ENCODE measurements at regions not wholly inside any gene's neighbourhood (a gene's known extent, or its start where the extent isn't known, plus 50 kb on each side); places are given as distances from the start of the nearest gene placed in this dataset.
A peak's percentile ranks its signal among the peaks of the same experiment; 100 is the strongest.

DNA sequence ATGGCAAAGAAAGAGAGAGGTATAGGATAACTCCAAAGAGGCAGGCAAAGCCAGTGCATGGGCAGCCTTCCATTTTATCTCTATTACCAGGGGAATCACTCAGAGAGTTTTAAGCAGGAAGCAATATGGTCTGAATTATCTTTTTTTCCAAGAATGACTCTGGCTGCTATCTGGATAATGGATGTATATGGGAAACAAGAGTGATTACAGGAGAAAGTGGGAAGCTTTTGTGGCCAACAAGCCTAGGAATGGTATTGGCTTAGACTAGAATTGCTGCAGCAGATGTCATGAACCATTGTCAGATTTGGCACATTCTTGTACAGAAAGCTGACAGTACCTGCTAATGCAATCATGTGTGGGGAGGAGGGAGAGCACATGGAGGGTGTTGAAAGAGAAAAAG is 73.0 kb upstream of the BTBD3 start:
- Histone ChIP-seq H3K14ac (ENCODE audit: low read length in 2 of 2) (no peak overlapping the region), H2BK5ac (ENCODE audit: low read depth, low read length, poor library complexity, severe bottlenecking) (no peak overlapping the region), H2AFZ (ENCODE audit: low read depth, low read length) (no peak overlapping the region), H2AK5ac (ENCODE audit: low read length, severe bottlenecking) (no peak overlapping the region), H3K4ac (ENCODE audit: low read depth in 1 of 2, low read length in 2 of 2) (no peak overlapping the region), H3K4me2 (ENCODE audit: low read length, poor library complexity, severe bottlenecking) (no peak overlapping the region), H3K27ac (ENCODE audit: low read length, poor library complexity, severe bottlenecking) (no peak overlapping the region), H3K9ac (ENCODE audit: low read length) (no peak overlapping the region), H3K79me1 (replicated peaks; ENCODE audit: low read length, poor library complexity, severe bottlenecking) (no peaks in the 10 kb centered on the region), H3K36me3 (ENCODE audit: control insufficient read depth in 1 of 2, insufficient read depth in 2 of 2, low read depth in 1 of 2, low read length in 2 of 2) (no peaks in the 10 kb centered on the region), H3K9me3 (ENCODE audit: control insufficient read depth, low read length) (no peaks in the 10 kb centered on the region), H3K4me1 (ENCODE audit: control insufficient read depth, insufficient read depth, low read depth, low read length) (no peaks in the 10 kb centered on the region), H2BK12ac (ENCODE audit: low read length in 2 of 2) (no peak overlapping the region), H4K91ac (ENCODE audit: low read length) (no peak overlapping the region), H3K27me3 (ENCODE audit: control insufficient read depth in 1 of 2, insufficient read depth in 1 of 2, low read length in 2 of 2) (no peaks in the 10 kb centered on the region), H4K8ac (ENCODE audit: low read length) (no peak overlapping the region), H2BK120ac (ENCODE audit: low read depth, low read length) (no peak overlapping the region), H3K4me3 (ENCODE audit: insufficient read depth in 1 of 2, low read depth in 1 of 2, low read length in 2 of 2) (no peak overlapping the region), H3K23ac (ENCODE audit: low read length in 2 of 2) (peak overlapping the region in 1 of 2 experiments; percentile 49), H3K18ac (ENCODE audit: low read depth in 1 of 2, low read length in 2 of 2) (no peak overlapping the region), H2BK15ac (ENCODE audit: low read depth, poor library complexity, severe bottlenecking) (no peak overlapping the region)
- DNase-seq = no peak

GRCh38 chr20:11845340-11845739 is 72.4 kb upstream of the BTBD3 start:
- peak overlapping the region; percentile 31 for H3K27ac ChIP-seq (ENCODE audit: low read length, poor library complexity, severe bottlenecking)
- no peak overlapping the region for H2BK120ac ChIP-seq (ENCODE audit: low read depth, low read length)
- no peak overlapping the region for H2AFZ ChIP-seq (ENCODE audit: low read depth, low read length)
- H4K91ac ChIP-seq (ENCODE audit: low read length) = no peak overlapping the region
- no peaks in the 10 kb centered on the region for H3K9me3 ChIP-seq (ENCODE audit: control insufficient read depth, low read length)
- H3K27me3 ChIP-seq (ENCODE audit: control insufficient read depth in 1 of 2, insufficient read depth in 1 of 2, low read length in 2 of 2) = no peaks in the 10 kb centered on the region
- no peak overlapping the region for H3K4ac ChIP-seq (ENCODE audit: low read depth in 1 of 2, low read length in 2 of 2)
- H3K4me3 ChIP-seq (ENCODE audit: insufficient read depth in 1 of 2, low read depth in 1 of 2, low read length in 2 of 2) = no peak overlapping the region
- no peak overlapping the region for H2AK5ac ChIP-seq (ENCODE audit: low read length, severe bottlenecking)
- H3K4me1 ChIP-seq (ENCODE audit: control insufficient read depth, insufficient read depth, low read depth, low read length) = no peaks in the 10 kb centered on the region
- H4K8ac ChIP-seq (ENCODE audit: low read length) = no peak overlapping the region
- H2BK15ac ChIP-seq (ENCODE audit: low read depth, poor library complexity, severe bottlenecking) = no peak overlapping the region
- no peak overlapping the region for H3K9ac ChIP-seq (ENCODE audit: low read length)
- no peaks in the 10 kb centered on the region for H3K79me1 ChIP-seq (replicated peaks; ENCODE audit: low read length, poor library complexity, severe bottlenecking)
- no peaks in the 10 kb centered on the region for H3K36me3 ChIP-seq (ENCODE audit: control insufficient read depth in 1 of 2, insufficient read depth in 2 of 2, low read depth in 1 of 2, low read length in 2 of 2)
- H3K23ac ChIP-seq (ENCODE audit: low read length in 2 of 2) = no peak overlapping the region
- H3K4me2 ChIP-seq (ENCODE audit: low read length, poor library complexity, severe bottlenecking) = peak overlapping the region; percentile 16
- no peak overlapping the region for H2BK12ac ChIP-seq (ENCODE audit: low read length in 2 of 2)
- no peak for DNase-seq
- WGBS = 47% methylated on average over 3 of the region's 3 CpGs
- H3K18ac ChIP-seq (ENCODE audit: low read depth in 1 of 2, low read length in 2 of 2) = no peak overlapping the region
- no peak overlapping the region for H3K14ac ChIP-seq (ENCODE audit: low read length in 2 of 2)
- no peak overlapping the region for H2BK5ac ChIP-seq (ENCODE audit: low read depth, low read length, poor library complexity, severe bottlenecking)

- Histone ChIP-seq H3K27me3 (ENCODE audit: control insufficient read depth in 1 of 2, insufficient read depth in 1 of 2, low read length in 2 of 2) (no peaks in the 10 kb centered on the region), H3K4ac (ENCODE audit: low read depth in 1 of 2, low read length in 2 of 2) (no peak overlapping the region), H3K36me3 (ENCODE audit: control insufficient read depth in 1 of 2, insufficient read depth in 2 of 2, low read depth in 1 of 2, low read length in 2 of 2) (no peaks in the 10 kb centered on the region), H3K23ac (ENCODE audit: low read length in 2 of 2) (no peak overlapping the region), H3K18ac (ENCODE audit: low read depth in 1 of 2, low read length in 2 of 2) (no peak overlapping the region), H2BK5ac (ENCODE audit: low read depth, low read length, poor library complexity, severe bottlenecking) (no peak overlapping the region), H3K4me2 (ENCODE audit: low read length, poor library complexity, severe bottlenecking) (no peak overlapping the region), H4K91ac (ENCODE audit: low read length) (no peak overlapping the region), H4K8ac (ENCODE audit: low read length) (no peak overlapping the region), H3K79me1 (replicated peaks; ENCODE audit: low read length, poor library complexity, severe bottlenecking) (no peaks in the 10 kb centered on the region), H3K4me3 (ENCODE audit: insufficient read depth in 1 of 2, low read depth in 1 of 2, low read length in 2 of 2) (no peak overlapping the region), H3K14ac (ENCODE audit: low read length in 2 of 2) (no peak overlapping the region), H2BK15ac (ENCODE audit: low read depth, poor library complexity, severe bottlenecking) (no peak overlapping the region), H2BK12ac (ENCODE audit: low read length in 2 of 2) (no peak overlapping the region), H3K9me3 (ENCODE audit: control insufficient read depth, low read length) (no peaks in the 10 kb centered on the region), H2AFZ (ENCODE audit: low read depth, low read length) (no peak overlapping the region), H3K4me1 (ENCODE audit: control insufficient read depth, insufficient read depth, low read depth, low read length) (no peaks in the 10 kb centered on the region), H2BK120ac (ENCODE audit: low read depth, low read length) (no peak overlapping the region), H3K9ac (ENCODE audit: low read length) (no peak overlapping the region), H3K27ac (ENCODE audit: low read length, poor library complexity, severe bottlenecking) (no peak overlapping the region), H2AK5ac (ENCODE audit: low read length, severe bottlenecking) (no peak overlapping the region)
- 78% methylated on average over 1 of the region's 1 CpG for WGBS
- DNase-seq = no peak
Measured at GRCh38 chr20:11846131-11846530, 71.6 kb upstream of the BTBD3 start.

DNA sequence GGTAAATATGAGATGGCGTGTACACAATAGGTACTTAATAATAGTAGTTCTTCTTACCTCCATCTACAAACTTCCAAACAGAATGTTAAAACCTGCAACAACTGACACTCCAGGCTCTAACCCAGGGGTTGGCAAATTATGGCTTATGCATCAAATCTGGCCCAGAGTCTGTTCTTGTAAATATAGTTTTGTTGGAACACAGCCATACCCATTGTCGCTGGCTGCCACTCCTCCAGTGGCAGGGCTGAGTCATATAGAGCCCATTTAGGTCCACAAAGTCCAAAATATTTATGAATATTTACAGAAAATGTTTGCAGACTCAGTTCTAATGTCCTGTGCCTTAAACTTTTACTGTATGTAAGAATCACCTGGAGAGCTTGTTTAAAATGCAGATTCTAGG is 69.9 kb upstream of the BTBD3 start:
- Histone ChIP-seq H3K79me1 (replicated peaks; ENCODE audit: low read length, poor library complexity, severe bottlenecking) (no peaks in the 10 kb centered on the region), H2AK5ac (ENCODE audit: low read length, severe bottlenecking) (no peak overlapping the region), H2BK5ac (ENCODE audit: low read depth, low read length, poor library complexity, severe bottlenecking) (no peak overlapping the region), H4K8ac (ENCODE audit: low read length) (no peak overlapping the region), H3K27me3 (ENCODE audit: control insufficient read depth in 1 of 2, insufficient read depth in 1 of 2, low read length in 2 of 2) (no peaks in the 10 kb centered on the region), H3K27ac (ENCODE audit: low read length, poor library complexity, severe bottlenecking) (no peak overlapping the region), H2BK12ac (ENCODE audit: low read length in 2 of 2) (no peak overlapping the region), H2AFZ (ENCODE audit: low read depth, low read length) (no peak overlapping the region), H3K4me1 (ENCODE audit: control insufficient read depth, insufficient read depth, low read depth, low read length) (no peaks in the 10 kb centered on the region), H3K23ac (ENCODE audit: low read length in 2 of 2) (no peak overlapping the region), H3K9ac (ENCODE audit: low read length) (no peak overlapping the region), H3K4me2 (ENCODE audit: low read length, poor library complexity, severe bottlenecking) (no peak overlapping the region), H4K91ac (ENCODE audit: low read length) (no peak overlapping the region), H3K18ac (ENCODE audit: low read depth in 1 of 2, low read length in 2 of 2) (no peak overlapping the region), H3K9me3 (ENCODE audit: control insufficient read depth, low read length) (no peaks in the 10 kb centered on the region), H3K14ac (ENCODE audit: low read length in 2 of 2) (no peak overlapping the region), H3K4me3 (ENCODE audit: insufficient read depth in 1 of 2, low read depth in 1 of 2, low read length in 2 of 2) (no peak overlapping the region), H3K36me3 (ENCODE audit: control insufficient read depth in 1 of 2, insufficient read depth in 2 of 2, low read depth in 1 of 2, low read length in 2 of 2) (no peaks in the 10 kb centered on the region), H2BK120ac (ENCODE audit: low read depth, low read length) (no peak overlapping the region), H2BK15ac (ENCODE audit: low read depth, poor library complexity, severe bottlenecking) (no peak overlapping the region), H3K4ac (ENCODE audit: low read depth in 1 of 2, low read length in 2 of 2) (no peak overlapping the region)
- DNase-seq = no peak
- WGBS = 100% methylated on average over 1 of the region's 2 CpGs

Measured in mesenchymal stem cell (in vitro differentiated cells and primary cell).